HG03520 (cell line): ENCODE measurements at regions not wholly inside any gene's neighbourhood (a gene's known extent, or its start where the extent isn't known, plus 50 kb on each side); places are given as distances from the start of the nearest gene placed in this dataset.
"Not testable (repeated sequence)": the region's sequence is repeated elsewhere in the genome, so short reads cannot be mapped to it uniquely, and the experiment has no call there.

Experiments
- ATAC-seq: cut with Tn5 transposase; IDR thresholded peaks from one replicate; pipeline ENCODE4 v1.9.1; 2021; ENCODE audit warnings: mild to moderate bottlenecking, moderate library complexity; ENCODE audit not compliant: unreplicated experiment

- ATAC-seq = no peak
Measured at GRCh38 chr16:76800196-76800595, 390.8 kb upstream of the MON1B start.

- no peak for ATAC-seq
Measured at GRCh38 chr16:76801357-76801756, 389.6 kb upstream of the MON1B start.

GRCh38 chr16:76816475-76816874, 374.5 kb upstream of the MON1B start:
- ATAC-seq = no peak

DNA sequence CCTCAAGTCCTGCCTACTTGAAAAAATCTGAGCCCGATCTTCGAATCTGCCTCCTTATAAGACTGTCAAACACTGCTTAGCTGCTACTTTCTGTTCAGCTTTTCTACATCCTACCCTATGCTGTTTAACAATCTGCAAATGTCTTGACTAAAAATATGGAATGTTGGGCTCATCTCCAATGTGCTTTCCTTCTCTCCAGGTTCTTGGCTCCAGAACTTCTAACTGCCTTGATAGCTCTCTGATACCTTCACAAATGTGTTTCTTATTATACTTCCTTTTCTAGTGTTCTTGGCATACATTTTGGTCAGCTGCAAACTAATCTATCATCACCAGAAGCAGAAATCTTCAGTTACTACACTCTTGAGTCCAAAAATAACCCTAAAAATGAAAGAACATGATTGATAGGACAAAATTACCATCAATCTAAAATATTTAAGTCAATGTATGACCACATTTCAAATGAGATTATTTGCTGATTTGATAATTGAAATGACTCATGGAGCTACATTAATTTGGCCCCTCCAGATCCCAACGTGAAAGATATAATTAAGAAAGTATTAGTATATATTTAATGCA, 372.3 kb upstream of the MON1B start:
- no peak for ATAC-seq

- no peak for ATAC-seq
Measured at GRCh38 chr16:76819226-76819916, 371.6 kb upstream of the MON1B start.

- ATAC-seq = no peak
Measured at GRCh38 chr16:76824221-76824620, 366.8 kb upstream of the MON1B start.

- ATAC-seq = no peak
Measured at GRCh38 chr16:76824791-76825190, 366.2 kb upstream of the MON1B start.

DNA sequence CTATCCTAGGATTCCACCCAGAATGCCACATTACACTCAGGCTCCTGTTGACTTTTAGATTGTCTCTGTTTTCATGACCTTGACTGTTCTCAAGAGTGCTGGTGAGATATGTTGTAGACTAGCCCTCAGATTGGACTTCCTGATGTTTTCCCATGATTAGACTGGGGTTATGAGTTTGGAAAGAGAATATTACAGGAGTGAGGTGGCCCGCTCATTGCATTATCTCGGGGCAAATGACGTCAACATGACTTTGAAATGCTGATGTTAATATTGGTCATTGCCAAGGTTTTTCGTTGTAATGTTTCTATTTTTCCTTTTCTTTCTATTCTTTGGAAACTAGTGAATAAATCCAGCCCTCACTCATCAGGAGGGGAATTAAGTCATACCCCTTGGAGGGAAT, 355.7 kb upstream of the MON1B start:
- ATAC-seq = no peak

DNA sequence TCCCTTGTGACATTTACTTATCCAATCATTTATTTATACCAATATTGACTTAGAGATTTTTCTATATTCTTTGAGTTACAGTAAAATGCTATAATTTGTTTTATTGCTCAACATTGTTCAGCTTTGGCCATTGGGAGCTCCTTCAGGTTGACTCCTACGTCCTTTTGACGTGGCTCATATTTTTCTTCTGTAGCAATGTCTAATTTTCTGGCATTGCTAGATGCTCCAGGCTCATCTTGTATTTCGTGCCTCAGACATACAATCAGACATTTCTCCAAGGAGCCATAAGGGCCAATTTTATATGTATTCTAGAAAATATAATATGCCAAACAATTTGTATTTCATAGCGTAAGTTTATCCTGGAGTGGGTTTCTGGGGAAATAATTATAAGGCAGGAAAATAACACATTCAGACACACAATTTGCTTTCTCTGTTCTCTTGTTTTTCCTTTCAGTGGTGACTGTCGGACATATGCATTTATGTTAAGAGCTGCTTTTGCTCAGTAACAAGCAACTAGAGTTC, 355.1 kb upstream of the MON1B start:
- ATAC-seq = no peak

DNA sequence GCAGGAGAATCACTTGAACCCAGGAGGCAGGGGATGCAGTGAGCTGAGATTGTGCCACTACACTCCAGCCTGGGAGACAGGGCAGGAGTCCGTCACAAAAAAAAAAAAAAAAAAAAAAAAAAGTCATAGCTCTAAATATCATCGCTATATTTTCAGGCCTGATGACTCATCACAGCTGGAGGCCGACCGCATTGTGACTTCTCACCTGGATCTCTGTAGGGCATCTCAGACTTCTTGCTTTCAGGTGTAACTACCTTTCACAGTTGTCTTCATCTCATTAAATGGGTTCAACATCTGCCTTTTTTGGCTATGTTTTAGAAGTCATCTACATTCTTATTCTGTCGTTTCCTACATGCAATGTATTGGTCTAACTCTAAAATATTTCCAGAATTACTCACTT, 353.1 kb upstream of the MON1B start:
- no peak for ATAC-seq

DNA sequence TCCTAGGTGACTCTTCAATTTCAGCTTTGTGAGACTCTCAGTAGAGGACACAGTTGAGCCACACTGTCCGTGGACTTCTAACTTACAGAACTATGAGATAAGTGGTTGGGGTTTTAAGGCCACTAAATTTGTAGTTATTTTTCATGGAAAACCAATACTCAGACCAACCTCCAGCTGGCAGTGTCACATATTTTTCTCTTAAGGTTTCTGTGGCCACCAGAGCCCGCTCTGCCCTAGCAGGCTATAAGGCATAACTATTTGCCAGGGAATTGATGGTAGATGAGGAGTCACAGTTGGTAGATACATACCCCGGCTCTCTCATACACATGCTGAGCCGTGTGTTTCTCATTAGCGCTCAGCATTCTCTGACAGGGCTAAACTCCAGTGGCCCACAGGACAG, 336.8 kb upstream of the MON1B start:
- ATAC-seq = no peak

GRCh38 chr16:76856112-76856511, 334.9 kb upstream of the MON1B start:
- ATAC-seq = no peak

GRCh38 chr16:76857402-76857801, 333.6 kb upstream of the MON1B start:
- ATAC-seq = no peak

- no peak for ATAC-seq
Measured at GRCh38 chr16:76862901-76863300, 328.1 kb upstream of the MON1B start.

DNA sequence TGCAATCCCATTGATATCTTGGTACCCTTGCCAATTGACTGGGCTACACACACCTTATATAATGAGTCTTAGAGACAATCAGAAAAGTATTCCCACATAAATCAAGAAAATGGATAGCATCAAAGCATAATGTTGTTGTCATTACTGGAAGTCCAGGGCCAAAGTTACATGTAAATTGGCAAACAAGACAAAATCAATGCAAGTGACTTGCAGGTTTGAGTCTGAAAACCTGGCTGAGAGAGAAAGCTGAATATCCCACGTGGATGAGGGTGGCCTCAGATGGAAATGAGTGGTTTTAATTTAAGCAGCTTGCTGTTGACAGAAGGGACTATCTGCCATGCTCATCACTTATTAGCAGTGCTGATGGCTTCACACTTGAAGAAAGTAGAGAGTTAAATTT, 324.0 kb upstream of the MON1B start:
- no peak for ATAC-seq

- no peak for ATAC-seq
Measured at GRCh38 chr16:76875898-76876297, 315.1 kb upstream of the MON1B start.

DNA sequence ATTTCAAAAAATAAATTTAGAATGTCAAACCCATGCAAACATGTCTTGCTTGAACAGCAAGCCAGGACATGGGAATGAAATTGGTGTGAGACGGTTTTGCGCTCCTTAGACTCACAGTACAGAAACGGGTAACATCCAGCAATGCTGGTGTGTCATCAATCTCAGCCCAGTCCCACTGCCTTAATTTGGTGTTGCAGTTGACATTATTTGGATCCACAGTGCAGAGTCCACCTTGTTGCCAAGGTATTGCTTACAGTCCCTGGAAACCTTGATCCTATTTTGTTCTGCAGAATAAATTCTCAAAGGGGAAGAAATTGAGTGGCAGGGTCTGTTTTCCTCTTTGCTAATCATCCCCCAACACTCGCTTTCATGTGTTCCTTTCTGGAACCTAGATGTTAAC, 311.6 kb upstream of the MON1B start:
- no peak for ATAC-seq

- not testable (repeated sequence) for ATAC-seq
Measured at GRCh38 chr16:76880523-76880922, 310.5 kb upstream of the MON1B start.

GRCh38 chr16:76882105-76882504, 308.9 kb upstream of the MON1B start:
- ATAC-seq = no peak

DNA sequence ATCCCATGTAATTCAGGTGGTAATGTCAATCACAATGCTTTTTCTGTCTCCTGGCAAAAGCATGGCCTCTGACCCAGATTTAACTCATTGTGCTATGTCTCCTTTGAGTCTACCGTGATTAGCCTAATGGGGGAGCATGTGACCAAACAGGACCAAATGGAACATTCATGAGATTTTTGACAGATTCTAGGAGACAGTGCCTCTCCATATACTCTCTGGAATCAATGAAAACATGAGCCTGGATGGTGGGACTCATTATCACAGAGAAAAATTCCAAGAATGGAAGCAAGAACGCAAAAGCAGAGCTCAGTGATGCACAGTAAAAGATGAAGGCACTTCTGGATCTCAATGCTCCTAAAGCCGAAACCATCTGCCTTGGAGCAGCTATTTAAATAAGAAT, 307.9 kb upstream of the MON1B start:
- no peak for ATAC-seq

DNA sequence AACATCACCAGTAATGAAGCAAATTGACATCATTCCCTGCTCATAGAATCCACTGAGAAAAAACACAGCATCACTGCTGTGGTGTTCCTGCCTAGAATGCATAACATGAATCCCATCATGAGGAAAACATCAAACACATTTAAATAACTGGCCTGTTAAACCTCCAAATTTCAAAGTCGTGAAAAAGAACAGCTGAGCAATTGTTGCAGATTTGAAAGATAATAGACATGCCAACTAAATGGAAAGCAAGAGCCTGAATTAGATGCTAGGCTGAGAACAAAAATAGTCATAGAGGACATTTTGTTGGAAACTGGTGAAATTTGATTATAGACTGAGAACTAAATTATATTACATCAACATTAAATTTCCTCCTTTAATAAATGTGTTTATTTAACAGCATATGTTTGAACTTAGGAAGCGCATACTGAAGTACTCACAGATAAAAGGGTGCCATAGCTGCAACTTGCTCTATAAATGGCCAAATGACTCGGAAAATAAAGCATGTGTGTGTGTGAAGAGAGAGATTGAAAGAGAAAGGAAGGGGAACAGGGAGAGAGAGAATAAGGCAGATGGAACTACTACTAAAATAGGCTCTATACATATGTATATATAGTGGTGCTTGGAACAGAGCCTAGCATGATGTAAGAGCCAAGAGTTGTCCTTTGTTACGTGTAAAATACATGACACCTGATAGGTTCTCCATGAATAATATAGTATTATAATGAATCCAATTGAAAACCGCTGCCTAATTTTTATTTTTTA, 305.0 kb upstream of the MON1B start:
- ATAC-seq = no peak

- ATAC-seq = no peak
Measured at GRCh38 chr16:76897816-76898215, 293.2 kb upstream of the MON1B start.
